Esophagus muscularis mucosa (tissue), 3 donors: ENCODE measurements at regions not wholly inside any gene's neighbourhood (a gene's known extent, or its start where the extent isn't known, plus 50 kb on each side); places are given as distances from the start of the nearest gene placed in this dataset.

ENCODE experiments used
- POLR2AphosphoS5 ChIP-seq, 2 donors: sonication (generic); formaldehyde crosslinking; IDR thresholded peaks; one replicate each; pipeline ENCODE4 v1.6.1; 2017; ENCODE audit warnings: antibody characterized with exemption in 2 of 2
- TF ChIP-seq, protein P1 (sequence below), 3 experiments: fragments of 200-600 bp in 2 of 3; fragments of 450-650 bp in 1 of 3; sonication (generic) in 2 of 3; IDR thresholded peaks; one replicate each; pipeline ENCODE4 v1.5.1; 2017 to 2019; ENCODE audit warnings: antibody characterized with exemption in 3 of 3, mild to moderate bottlenecking in 2 of 3, moderate library complexity in 1 of 3

DNA sequence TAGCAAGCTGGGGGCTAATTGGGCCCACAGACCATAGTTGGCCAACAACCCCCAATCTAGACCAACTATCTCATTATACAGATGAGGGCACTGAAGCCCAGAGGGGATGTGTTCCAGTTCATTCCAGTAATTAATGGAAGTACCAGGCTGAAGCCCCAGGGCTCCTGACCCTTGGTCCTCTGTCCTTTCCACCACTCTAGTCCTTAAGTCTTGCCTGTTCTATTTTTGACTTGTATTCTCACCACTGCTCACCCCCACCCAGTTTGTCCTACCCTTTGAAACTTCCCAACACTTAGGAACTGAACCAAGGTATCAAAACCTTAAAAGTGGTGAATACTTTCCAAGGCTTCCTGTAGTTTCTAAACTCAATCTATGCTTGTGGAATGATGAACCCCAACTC lies 407.4 kb downstream of the ENC1 start:
- TF ChIP-seq, protein P1, sequence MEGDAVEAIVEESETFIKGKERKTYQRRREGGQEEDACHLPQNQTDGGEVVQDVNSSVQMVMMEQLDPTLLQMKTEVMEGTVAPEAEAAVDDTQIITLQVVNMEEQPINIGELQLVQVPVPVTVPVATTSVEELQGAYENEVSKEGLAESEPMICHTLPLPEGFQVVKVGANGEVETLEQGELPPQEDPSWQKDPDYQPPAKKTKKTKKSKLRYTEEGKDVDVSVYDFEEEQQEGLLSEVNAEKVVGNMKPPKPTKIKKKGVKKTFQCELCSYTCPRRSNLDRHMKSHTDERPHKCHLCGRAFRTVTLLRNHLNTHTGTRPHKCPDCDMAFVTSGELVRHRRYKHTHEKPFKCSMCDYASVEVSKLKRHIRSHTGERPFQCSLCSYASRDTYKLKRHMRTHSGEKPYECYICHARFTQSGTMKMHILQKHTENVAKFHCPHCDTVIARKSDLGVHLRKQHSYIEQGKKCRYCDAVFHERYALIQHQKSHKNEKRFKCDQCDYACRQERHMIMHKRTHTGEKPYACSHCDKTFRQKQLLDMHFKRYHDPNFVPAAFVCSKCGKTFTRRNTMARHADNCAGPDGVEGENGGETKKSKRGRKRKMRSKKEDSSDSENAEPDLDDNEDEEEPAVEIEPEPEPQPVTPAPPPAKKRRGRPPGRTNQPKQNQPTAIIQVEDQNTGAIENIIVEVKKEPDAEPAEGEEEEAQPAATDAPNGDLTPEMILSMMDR (IDR thresholded peaks at IDR 0.05) = no peak
- no peak for TF ChIP-seq POLR2AphosphoS5 (IDR thresholded peaks at IDR 0.05)
